ENCODE measurements at regions not wholly inside any gene's neighbourhood (a gene's known extent, or its start where the extent isn't known, plus 50 kb on each side); places are given as distances from the start of the nearest gene placed in this dataset.

DNA sequence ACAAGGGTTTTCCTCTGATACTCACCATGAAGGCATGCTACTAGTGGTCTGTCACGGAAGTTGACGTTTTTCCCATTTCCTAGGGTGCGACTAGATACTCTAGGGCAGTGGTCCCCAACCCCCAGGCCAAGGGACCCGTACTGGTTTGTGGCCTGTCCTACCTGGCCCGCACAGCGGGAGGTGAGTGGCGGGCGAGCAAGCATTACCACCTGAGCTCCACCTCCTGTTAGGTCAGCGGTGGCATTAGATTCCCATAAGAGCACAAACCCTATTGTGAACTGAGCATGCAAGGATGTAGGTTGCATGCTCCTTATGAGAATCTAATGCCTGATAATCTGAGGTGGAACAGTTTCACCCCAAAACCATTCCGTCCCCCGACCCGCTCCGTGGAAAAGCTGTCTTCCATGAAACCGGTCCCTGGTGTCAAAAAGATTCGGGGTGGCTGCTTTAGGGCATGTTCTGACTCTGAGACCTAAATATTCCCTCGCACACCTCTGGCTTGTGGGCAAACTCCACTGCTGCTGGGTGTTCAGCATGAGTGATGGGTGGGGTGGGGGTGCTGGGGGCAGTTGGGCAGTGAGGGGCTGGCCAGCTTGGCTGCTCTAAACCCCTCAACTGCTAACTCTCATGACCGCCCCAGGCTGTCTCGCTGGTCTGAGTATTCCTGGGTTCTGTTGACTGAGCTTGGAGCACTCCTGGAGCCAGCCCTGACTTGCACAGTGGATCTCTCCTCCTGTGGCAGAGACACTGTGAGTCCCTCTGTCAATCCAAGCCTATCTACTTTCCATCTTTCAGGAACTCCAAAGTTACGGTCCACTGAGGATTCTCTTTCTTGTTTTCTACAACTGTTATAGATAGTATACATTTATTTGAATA lies 78.3 kb upstream of the NEK6 start:
- no peak for DNase-seq

DNA sequence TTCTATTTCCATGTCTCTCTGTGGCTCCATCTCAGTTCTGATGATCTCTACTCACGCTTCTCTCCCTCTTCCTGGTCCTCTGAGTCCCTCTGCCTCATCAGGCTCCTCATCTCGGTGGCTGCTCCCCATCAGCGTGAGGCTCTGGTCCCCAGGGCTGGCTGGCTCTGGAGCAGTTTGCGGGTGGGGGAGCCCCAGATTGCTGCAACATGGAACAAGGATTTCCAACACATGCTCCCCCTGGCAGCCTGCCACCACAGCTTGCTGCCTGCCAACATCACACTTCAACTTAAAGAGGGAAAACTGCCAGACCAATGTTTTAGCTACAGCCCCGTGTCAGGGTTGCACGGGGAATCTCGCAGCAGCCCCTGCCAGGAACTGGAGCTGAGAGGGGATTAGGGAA lies 77.2 kb upstream of the NEK6 start:
- no peak for DNase-seq

DNA sequence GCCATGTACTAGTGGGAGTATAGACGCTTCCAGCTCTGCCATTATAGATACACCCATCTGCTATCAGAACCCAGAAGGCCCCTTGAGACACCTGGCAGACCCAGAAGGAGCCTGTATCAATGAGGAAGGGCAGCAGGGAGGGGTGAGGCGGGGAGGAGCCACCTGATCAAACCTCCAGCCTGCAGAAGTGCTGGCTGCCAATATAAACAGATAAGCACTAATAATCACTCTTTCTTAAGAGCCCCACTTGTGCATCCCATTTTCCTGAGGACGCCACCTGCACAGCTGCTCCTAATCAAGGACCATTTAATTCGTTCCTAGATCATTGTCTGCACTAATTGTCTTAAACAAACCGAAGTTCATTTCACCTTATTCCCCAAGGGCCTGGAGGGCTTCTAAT lies 75.0 kb upstream of the NEK6 start:
- no peak for DNase-seq

DNA sequence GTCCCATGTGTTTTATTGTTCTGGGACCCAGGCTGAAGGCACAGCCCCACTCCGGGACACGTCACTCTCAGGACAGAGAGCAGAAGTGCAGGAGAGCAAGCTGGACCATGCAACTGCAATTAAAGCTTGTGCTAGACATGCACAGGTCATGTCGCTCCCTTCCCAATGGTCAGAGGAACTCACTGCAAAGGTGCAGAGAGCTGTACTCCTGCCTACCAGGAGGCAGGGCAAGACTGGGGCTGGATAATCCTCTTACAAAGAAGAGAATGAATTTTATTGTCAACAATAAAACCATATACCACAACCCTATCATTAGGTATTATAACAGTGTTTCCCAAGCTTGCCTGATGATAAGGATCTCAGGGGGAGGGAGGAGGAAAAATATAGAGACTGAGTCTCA lies 74.0 kb upstream of the NEK6 start:
- DNase-seq = no peak

DNA sequence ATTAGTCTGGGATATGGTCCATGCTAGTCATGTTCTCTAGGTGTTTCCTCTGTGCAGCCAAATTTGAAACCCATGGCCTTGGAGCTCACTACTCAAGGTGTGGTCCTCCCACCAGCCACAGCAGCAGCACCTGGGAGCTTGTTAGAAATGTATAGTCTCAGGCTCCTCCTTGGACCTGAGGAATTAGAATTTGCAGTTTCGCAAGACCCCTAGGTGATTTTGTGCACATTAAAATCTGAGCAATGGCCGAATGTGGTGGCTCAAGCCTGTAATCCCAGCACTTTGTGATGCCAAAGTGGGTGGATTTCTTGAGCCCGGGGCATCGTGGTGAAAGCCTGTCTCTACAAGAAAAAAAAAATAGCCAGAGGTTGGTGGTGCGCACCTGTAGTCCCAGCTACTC lies 72.3 kb upstream of the NEK6 start:
- DNase-seq = no peak

DNA sequence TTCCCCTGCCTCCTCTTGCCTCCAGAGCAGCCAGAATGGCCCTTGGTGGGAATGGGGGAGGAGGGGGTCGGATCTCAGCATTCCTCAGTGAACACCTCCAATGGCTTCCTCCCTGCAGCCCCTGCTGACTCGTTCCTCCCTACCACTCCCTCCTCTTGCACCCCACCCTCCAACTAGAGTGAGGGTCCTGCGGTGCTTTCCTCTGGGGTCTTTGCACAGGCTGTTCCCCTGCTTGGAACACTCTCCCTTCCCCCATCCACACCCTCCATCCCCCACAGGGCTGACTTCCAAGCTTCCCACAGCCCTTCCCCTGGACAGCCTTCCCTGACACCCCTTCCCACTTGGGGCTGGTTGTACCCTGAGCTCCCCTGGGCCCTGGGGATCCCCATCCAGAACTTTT lies 70.4 kb upstream of the NEK6 start:
- DNase-seq = no peak

DNA sequence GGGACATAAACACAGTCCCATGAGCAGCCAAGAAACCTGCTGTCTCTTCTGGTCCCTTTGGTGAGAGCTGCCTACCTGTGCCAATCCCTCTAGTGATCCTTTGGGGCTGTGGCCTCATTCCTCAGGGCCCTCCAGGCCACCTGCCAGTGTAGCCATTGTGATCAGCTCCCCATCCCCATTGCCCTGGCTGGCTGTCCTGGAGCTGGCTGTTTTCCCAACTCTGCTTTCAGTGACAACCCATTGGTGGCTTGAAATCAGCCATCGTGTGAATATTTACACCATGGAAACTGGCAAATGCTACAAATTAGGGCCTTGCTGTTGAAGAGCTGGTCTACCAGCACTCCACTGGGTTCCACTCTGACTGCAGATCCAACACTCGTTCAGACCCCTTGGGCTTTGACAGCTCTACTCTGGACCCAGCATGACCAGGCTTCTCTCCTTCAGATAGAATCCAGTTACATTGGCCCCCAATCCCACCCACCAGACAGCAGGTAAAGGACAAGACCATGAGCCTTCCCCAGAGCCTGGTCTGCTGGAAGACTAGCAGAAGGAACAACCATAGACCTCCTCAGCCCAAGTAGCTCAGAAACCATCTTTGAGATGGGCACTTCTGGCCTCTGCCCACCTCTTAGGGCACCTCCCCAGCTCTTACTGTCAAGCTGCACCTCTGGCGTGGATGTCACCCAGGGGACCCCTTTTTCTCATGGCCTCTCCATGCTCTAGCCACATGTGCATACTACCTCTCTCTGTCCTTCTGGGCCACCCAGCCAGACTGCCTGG lies 69.2 kb upstream of the NEK6 start:
- DNase-seq = no peak

DNA sequence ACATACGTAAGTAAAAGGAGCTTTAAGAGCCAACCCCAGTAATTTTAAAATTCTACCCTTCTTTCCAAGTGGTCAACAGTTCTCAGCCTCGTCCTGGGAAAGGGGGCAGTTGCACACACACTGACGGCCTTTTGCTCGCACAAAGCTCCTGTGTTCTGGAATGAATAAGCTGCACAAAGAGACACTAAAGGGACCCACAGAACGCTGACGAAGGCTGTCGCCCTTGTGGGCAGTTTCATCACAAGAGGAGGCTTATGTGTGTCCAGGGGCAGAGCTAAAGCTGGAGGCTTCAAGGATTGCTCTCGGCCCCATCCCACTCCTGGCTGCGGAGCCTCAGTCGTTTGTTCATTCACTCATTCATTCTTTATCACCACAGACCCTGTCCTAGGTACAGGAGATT lies 67.0 kb upstream of the NEK6 start:
- DNase-seq = no peak

DNA sequence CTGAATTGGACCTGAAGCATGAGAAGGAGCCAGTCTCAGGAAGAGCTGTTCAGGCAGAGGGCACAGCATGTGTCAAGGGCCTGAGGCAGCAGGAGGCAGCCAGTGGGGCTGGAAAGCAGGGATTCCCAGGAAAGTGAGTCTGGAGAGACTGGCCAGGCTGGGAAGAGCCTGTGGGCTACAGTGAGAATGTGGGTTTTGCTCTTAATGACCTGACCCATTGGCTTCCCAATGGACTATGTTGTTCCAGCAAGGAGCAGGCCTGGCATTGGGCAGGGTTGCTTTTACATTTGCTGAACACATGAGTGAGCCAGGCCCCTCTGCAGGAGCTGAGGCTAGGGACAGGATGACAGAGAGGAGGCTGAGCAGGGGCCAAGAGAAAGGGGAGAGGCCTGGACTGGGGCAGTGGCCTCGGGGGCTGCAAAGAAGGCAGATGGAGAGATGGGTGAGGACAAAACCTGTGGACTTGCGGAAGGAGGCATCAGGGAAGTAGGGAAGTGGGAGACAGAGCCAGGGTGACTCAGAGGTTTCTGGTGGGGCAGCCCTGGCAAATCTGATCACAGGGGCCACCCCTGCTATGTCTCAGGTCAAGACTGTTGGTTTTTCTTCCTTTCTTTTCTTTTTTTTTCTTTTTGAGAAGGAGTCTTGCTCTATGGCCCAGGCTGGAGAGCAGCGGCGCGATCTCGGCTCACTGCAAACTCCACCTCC lies 65.9 kb upstream of the NEK6 start:
- DNase-seq = no peak

DNA sequence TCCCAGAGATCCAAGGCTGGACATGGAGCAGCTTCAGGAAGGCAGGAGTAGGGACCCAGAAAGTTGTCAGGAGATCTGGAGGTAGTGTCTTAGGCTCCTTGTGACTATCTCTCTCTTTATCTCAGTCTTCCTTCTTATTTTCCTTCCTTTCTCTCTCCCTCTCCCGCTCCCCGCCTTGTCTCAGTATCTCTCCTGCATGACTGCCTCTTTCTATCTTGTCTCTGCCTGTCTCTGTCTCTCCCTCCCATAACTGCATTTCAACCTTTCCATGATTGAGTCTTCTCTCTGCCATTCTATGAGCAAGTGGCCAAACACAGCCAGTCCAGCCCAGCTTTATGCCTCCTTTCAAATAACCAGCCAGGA lies 61.0 kb upstream of the NEK6 start:
- DNase-seq = no peak

DNA sequence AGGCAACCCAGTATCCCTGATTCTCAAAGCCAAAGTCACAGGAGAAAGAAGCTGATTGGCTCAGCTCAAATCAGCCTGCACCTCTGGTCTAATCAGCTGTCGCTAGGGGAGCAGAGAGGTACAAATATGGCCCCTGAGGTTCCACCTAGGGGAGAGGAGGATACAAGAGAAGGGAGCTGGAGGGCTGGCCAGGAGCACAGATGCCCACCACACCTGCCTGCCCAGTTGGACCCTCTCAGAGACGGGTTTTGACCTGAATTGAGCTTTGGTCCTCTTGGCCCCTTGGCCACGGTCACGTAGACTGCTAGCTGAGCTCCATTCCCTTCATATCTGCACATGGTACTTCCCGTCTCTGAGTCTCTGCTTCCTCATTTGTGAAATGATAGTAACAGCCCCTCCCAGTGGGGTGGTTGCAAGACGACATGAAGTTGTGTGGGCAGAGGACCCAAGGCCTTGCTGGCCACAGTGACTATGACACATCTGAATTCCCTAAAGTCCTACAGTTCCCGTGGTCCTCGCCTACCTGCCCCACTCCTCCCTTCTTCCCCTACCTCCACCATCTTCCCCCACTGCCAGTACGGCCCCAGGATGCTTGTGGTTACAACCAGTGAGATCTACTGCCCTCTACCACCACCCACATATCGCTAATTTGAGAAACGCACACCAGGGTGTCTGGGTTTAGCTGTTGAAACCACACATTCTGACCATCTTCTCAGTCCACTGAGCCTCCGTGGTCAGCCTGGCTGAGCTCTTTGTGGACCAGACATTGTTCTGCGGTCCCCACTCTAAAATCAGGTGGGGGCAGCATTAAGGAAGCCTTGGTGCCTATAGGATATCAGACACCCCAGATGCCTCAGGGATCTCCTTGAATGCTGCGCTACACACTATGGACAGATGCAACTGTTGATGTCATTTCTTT lies 60.3 kb upstream of the NEK6 start:
- no peak for DNase-seq

DNA sequence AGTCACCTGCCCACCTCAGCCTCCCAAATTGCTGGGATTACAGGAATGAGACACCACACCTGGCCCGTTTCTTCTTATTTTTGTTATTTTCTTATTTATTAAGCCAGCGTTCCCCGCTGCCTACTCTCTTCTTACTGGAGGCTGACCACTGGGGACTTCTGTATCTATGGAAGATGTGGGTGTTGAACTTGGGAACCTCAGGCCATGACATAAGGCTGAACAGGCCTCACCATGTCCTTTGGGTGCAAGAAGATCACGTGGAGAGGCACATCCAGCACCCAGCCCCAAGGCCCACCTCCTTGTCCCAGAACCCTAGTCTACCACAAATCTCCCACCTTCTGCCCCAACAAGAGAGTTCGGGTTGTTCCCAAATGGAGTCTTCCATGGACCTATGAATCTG lies 59.4 kb upstream of the NEK6 start:
- no peak for DNase-seq

DNA sequence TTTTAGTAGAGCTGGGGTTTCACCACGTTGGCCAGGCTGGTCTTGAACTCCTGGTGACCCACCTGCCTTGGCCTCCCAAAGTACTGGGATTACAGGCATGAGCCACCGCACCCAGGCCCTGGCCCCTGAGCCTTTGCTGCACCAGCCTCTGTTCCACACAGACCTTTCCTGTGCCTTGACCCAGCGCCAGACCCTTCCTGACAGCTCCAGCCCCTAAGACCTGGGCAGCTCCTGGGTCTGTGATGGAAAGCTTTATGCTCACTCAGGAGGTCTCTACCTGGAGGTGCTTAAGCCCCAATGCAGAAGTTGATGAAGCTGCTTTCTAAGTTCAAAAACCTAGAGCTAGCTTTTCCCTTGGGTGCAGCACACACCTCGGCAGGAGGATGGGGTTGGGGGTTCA lies 58.8 kb upstream of the NEK6 start:
- no peak for DNase-seq

DNA sequence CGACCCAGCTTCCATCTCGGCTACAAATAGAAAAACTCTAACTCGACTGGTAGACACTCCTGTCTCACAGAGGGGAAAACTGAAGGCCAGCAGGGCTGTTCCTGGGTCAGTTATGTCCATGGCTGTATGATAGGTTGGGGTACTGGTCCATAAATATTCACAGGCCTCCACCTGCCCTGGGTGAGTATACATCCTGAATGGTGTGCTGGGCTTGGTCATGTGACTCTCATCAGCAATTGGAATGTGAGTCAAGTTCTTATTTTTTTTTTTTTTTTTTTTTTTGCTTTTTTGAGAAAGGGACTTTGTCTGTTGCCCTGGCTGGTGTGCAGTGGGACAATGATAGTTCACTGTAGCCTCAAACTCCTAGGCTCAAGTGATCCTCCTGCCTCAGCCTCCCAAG lies 58.3 kb upstream of the NEK6 start:
- DNase-seq = no peak

DNA sequence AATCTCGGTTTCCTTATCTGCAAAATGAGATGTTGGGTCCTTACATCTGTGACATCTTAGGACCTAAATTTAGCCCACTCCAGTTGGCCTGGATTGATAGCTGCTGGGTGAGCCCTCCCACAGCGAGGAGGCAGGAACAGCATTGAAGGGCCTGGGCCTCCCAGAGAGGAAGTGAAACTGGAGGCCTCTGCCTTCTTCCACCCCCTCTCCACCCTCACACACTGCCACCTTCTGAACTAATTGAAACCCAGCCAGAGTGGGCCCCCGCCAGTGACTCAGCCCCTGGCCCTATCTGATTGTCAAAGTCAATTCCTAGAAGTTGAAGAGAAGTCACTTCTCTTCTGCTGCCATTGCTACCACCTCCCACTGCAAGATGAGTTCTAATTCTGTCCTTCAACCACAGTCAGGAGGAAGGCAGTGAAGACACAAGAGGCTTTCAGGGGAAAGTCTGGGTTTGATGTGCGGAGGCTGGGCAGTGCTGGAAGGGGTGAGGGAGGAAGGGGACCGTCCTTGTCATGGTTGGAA lies 55.2 kb upstream of the NEK6 start:
- no peak for DNase-seq

DNA sequence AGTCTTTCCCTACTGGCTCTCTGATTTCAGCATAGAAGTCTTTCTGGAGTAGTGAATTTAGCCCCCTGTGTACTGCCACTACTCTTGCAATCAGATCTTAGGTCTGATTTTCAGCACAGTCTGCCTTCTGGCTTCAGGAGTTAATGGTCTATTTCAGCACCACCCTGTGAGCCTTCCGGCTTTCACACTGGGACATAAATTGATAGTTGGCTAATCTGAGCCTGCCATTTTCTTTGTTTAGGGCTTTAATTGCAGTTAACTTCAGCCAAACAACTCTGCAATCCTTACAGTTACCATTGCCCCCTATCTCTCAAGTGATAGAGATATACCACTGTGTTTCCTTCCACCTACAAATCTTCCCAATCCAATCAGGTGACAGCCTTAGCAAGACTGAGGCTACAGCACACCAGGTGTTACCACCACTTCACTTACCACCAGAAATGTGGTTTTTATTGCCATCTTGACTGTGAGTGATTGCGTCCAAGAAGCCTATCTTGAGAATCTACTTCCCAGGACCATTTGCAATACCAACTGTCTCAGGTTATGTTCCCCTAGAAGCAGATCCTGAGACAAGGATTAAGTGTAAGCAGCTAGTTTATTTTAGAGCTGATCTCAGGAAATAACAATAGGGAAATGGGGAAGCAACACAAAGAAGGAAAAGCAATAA lies 51.9 kb upstream of the NEK6 start:
- DNase-seq = no peak

DNA sequence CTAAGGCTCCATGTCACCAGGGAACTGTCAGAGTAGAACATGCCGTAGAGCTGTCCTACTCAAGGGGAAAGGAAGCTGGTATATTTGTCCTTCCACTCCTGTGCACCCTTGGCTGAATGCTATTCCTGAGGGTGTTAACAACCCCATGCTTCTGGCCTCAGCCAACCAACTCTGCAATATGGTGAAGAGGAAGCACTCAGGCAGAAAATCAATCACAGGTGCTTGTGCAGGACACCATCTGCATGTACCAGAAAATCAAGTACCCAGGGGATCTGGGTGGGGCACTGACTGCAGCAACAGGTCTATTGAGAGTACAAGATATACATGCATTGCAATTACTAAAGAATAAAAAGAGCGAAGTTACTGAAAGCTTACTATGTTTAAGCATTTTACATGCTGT lies 51.4 kb upstream of the NEK6 start:
- DNase-seq = no peak
